Chondrocyte (in vitro differentiated cells): ENCODE measurements at regions not wholly inside any gene's neighbourhood (a gene's known extent, or its start where the extent isn't known, plus 50 kb on each side); places are given as distances from the start of the nearest gene placed in this dataset.
A peak's percentile ranks its signal among the peaks of the same experiment; 100 is the strongest.
"Not testable (repeated sequence)": the region's sequence is repeated elsewhere in the genome, so short reads cannot be mapped to it uniquely, and the experiment has no call there.

ENCODE experiments used
- DNase-seq: peaks from one replicate; pipeline ENCODE4 v3.0.0; 2021; ENCODE audit warnings: mixed read lengths, low spot score
- H3K27ac Mint-ChIP-seq: one replicate; pipeline ENCODE4 v1.8.0; 2021; ENCODE audit warnings: mild to moderate bottlenecking, moderate library complexity, mixed read lengths; ENCODE audit not compliant: unreplicated experiment
- H3K27me3 Mint-ChIP-seq: 2 replicates; pipeline ENCODE4 v1.8.0; 2021; ENCODE audit warnings: low read depth, mixed read lengths
- H3K36me3 Mint-ChIP-seq: 2 replicates; pipeline ENCODE4 v1.8.0; 2021; ENCODE audit warnings: low read depth, mixed read lengths
- H3K4me1 Mint-ChIP-seq: 2 replicates; pipeline ENCODE4 v1.8.0; 2021; ENCODE audit warnings: low read depth, mild to moderate bottlenecking, mixed read lengths
- H3K4me3 Mint-ChIP-seq: one replicate; pipeline ENCODE4 v1.8.0; 2021; ENCODE audit warnings: mild to moderate bottlenecking, moderate library complexity, mixed read lengths; ENCODE audit not compliant: unreplicated experiment
- H3K9me3 Mint-ChIP-seq: 2 replicates; pipeline ENCODE4 v1.8.0; 2021; ENCODE audit warnings: low read depth, mixed read lengths
- TF ChIP-seq, protein P1 (sequence below): fragments of 200-600 bp; sonication (generic); IDR thresholded peaks from 2 replicates; pipeline ENCODE4 v1.5.0; 2021; ENCODE audit warnings: antibody characterized with exemption, mild to moderate bottlenecking, moderate library complexity

- no peaks in the 10 kb centered on the region for H3K27me3 Mint-ChIP-seq
- H3K4me3 Mint-ChIP-seq: no peak overlapping the region
- no peaks in the 10 kb centered on the region for H3K36me3 Mint-ChIP-seq
- TF ChIP-seq, protein P1, sequence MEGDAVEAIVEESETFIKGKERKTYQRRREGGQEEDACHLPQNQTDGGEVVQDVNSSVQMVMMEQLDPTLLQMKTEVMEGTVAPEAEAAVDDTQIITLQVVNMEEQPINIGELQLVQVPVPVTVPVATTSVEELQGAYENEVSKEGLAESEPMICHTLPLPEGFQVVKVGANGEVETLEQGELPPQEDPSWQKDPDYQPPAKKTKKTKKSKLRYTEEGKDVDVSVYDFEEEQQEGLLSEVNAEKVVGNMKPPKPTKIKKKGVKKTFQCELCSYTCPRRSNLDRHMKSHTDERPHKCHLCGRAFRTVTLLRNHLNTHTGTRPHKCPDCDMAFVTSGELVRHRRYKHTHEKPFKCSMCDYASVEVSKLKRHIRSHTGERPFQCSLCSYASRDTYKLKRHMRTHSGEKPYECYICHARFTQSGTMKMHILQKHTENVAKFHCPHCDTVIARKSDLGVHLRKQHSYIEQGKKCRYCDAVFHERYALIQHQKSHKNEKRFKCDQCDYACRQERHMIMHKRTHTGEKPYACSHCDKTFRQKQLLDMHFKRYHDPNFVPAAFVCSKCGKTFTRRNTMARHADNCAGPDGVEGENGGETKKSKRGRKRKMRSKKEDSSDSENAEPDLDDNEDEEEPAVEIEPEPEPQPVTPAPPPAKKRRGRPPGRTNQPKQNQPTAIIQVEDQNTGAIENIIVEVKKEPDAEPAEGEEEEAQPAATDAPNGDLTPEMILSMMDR: no peak
- DNase-seq: no peak
- H3K4me1 Mint-ChIP-seq: peaks cover 35% of the 10 kb centered on the region
- H3K9me3 Mint-ChIP-seq: no peaks in the 10 kb centered on the region
- H3K27ac Mint-ChIP-seq: peak overlapping the region; percentile 3
These were observed 85.5 kb upstream of the MYO10 start for GRCh38 chr5:17021602-17021932.

GRCh38 chr5:17022296-17022695, 86.2 kb upstream of the MYO10 start:
- TF ChIP-seq, protein P1: no peak
- no peaks in the 10 kb centered on the region for H3K36me3 Mint-ChIP-seq
- H3K27ac Mint-ChIP-seq: no peak overlapping the region

GRCh38 chr5:17024686-17025180, 88.6 kb upstream of the MYO10 start:
- TF ChIP-seq, protein P1: no peak
- H3K27ac Mint-ChIP-seq: peak overlapping the region; percentile 87
- no peak for DNase-seq

More at GRCh38 chr5:17022296-17022695, 86.2 kb upstream of the MYO10 start:
- Mint-ChIP-seq H3K4me1 (peaks cover 35% of the 10 kb centered on the region), H3K4me3 (no peak overlapping the region), H3K27me3 (no peaks in the 10 kb centered on the region), H3K9me3 (no peaks in the 10 kb centered on the region)
- DNase-seq: no peak

GRCh38 chr5:17031659-17032277, 95.7 kb upstream of the MYO10 start:
- H3K36me3 Mint-ChIP-seq, H3K4me1 Mint-ChIP-seq, H3K9me3 Mint-ChIP-seq, H3K27ac Mint-ChIP-seq, DNase-seq, H3K27me3 Mint-ChIP-seq, H3K4me3 Mint-ChIP-seq: not testable (repeated sequence)

More at GRCh38 chr5:17024686-17025180, 88.6 kb upstream of the MYO10 start:
- H3K4me3 Mint-ChIP-seq: no peak overlapping the region
- H3K4me1 Mint-ChIP-seq: peaks cover 35% of the 10 kb centered on the region
- H3K36me3 Mint-ChIP-seq: no peaks in the 10 kb centered on the region
- no peaks in the 10 kb centered on the region for H3K9me3 Mint-ChIP-seq
- no peaks in the 10 kb centered on the region for H3K27me3 Mint-ChIP-seq

GRCh38 chr5:17032314-17032985, 96.4 kb upstream of the MYO10 start:
- H3K4me3 Mint-ChIP-seq, H3K4me1 Mint-ChIP-seq, H3K27me3 Mint-ChIP-seq, H3K9me3 Mint-ChIP-seq, H3K36me3 Mint-ChIP-seq, H3K27ac Mint-ChIP-seq: not testable (repeated sequence)
- peak; percentile 91 for DNase-seq

GRCh38 chr5:17034992-17035391, 98.9 kb upstream of the MYO10 start:
- not testable (repeated sequence) for DNase-seq, H3K4me3 Mint-ChIP-seq, H3K36me3 Mint-ChIP-seq, H3K27me3 Mint-ChIP-seq, H3K9me3 Mint-ChIP-seq, H3K27ac Mint-ChIP-seq, H3K4me1 Mint-ChIP-seq

- Mint-ChIP-seq H3K27me3 (no peaks in the 10 kb centered on the region), H3K36me3 (no peaks in the 10 kb centered on the region), H3K27ac (no peak overlapping the region), H3K4me1 (no peaks in the 10 kb centered on the region), H3K9me3 (no peaks in the 10 kb centered on the region), H3K4me3 (no peak overlapping the region)
- no peak for DNase-seq
- TF ChIP-seq, protein P1: no peak
These were observed 101.7 kb upstream of the MYO10 start for GRCh38 chr5:17037751-17038150.
